ENCODE measurements at regions not wholly inside any gene's neighbourhood (a gene's known extent, or its start where the extent isn't known, plus 50 kb on each side); places are given as distances from the start of the nearest gene placed in this dataset.
A peak's percentile ranks its signal among the peaks of the same experiment; 100 is the strongest.
"Not testable (repeated sequence)": the region's sequence is repeated elsewhere in the genome, so short reads cannot be mapped to it uniquely, and the experiment has no call there.

- peaks cover 12% of the 10 kb centered on the region for H3K4me1 Mint-ChIP-seq (ENCODE audit: low read depth, unreplicated experiment)
- H4K20me1 ChIP-seq (ENCODE audit: insufficient read depth, low read length), result no peaks in the 10 kb centered on the region
- peak overlapping the region; percentile 14 for H3K27ac Mint-ChIP-seq (ENCODE audit: unreplicated experiment)
- H3K27me3 Mint-ChIP-seq (ENCODE audit: low read depth, unreplicated experiment), result no peaks in the 10 kb centered on the region
- TF ChIP-seq EZH2 (IDR thresholded peaks at IDR 0.05; ENCODE audit: insufficient read depth, low read length) (no peak), CTCF (IDR thresholded peaks at IDR 0.05; ENCODE audit: insufficient read depth, low read depth, low read length) (no peak)
- FAIRE-seq (no peak), DNase-seq (ENCODE audit: low read depth) (peak; percentile 8)
- H3K27me3 ChIP-seq (ENCODE audit: insufficient read depth, low read length), result no peaks in the 10 kb centered on the region
- H3K9me3 ChIP-seq (ENCODE audit: insufficient read depth, low read depth, low read length), result no peaks in the 10 kb centered on the region
- no peak overlapping the region for H3K27ac ChIP-seq (ENCODE audit: low read depth, low read length)
- no peaks in the 10 kb centered on the region for H3K36me3 Mint-ChIP-seq (ENCODE audit: low read depth, unreplicated experiment)
- no peaks in the 10 kb centered on the region for H3K9me3 Mint-ChIP-seq (ENCODE audit: unreplicated experiment)
- no peak overlapping the region for H3K4me3 Mint-ChIP-seq (ENCODE audit: unreplicated experiment)
- H3K4me3 ChIP-seq (ENCODE audit: insufficient read depth, low read depth, low read length), result no peak overlapping the region
- H3K9ac ChIP-seq (ENCODE audit: low read length), result no peak overlapping the region
- no peaks in the 10 kb centered on the region for H3K4me1 ChIP-seq (ENCODE audit: insufficient read depth, low read length)
- H3K4me2 ChIP-seq (ENCODE audit: low read length), result no peak overlapping the region
- no peaks in the 10 kb centered on the region for H3K79me2 ChIP-seq (ENCODE audit: insufficient read depth, low read length)
- H3K36me3 ChIP-seq (ENCODE audit: insufficient read depth, low read length), result no peaks in the 10 kb centered on the region
- peak overlapping the region; percentile 6 for H2AFZ ChIP-seq (ENCODE audit: low read depth, low read length)
These were observed 171.5 kb upstream of the NANOGP8 start for GRCh38 chr15:35256551-35256950.

GRCh38 chr15:35256141-35256540 lies 171.0 kb upstream of the NANOGP8 start:
- H3K4me2 ChIP-seq (ENCODE audit: low read length), result no peak overlapping the region
- peaks cover 12% of the 10 kb centered on the region for H3K4me1 Mint-ChIP-seq (ENCODE audit: low read depth, unreplicated experiment)
- H3K9me3 Mint-ChIP-seq (ENCODE audit: unreplicated experiment), result no peaks in the 10 kb centered on the region

GRCh38 chr15:35254908-35255307 lies 169.8 kb upstream of the NANOGP8 start:
- not testable (repeated sequence) for H3K9ac ChIP-seq (ENCODE audit: low read length); FAIRE-seq; H3K4me3 Mint-ChIP-seq (ENCODE audit: unreplicated experiment); H3K9me3 Mint-ChIP-seq (ENCODE audit: unreplicated experiment); H3K36me3 Mint-ChIP-seq (ENCODE audit: low read depth, unreplicated experiment); H3K27me3 ChIP-seq (ENCODE audit: insufficient read depth, low read length); DNase-seq (ENCODE audit: low read depth); H3K4me2 ChIP-seq (ENCODE audit: low read length); H3K79me2 ChIP-seq (ENCODE audit: insufficient read depth, low read length); H3K27ac ChIP-seq (ENCODE audit: low read depth, low read length); H4K20me1 ChIP-seq (ENCODE audit: insufficient read depth, low read length); H3K9me3 ChIP-seq (ENCODE audit: insufficient read depth, low read depth, low read length); H3K36me3 ChIP-seq (ENCODE audit: insufficient read depth, low read length); H3K4me1 Mint-ChIP-seq (ENCODE audit: low read depth, unreplicated experiment); H3K27me3 Mint-ChIP-seq (ENCODE audit: low read depth, unreplicated experiment); H2AFZ ChIP-seq (ENCODE audit: low read depth, low read length); H3K4me1 ChIP-seq (ENCODE audit: insufficient read depth, low read length); H3K27ac Mint-ChIP-seq (ENCODE audit: unreplicated experiment); H3K4me3 ChIP-seq (ENCODE audit: insufficient read depth, low read depth, low read length)

More at GRCh38 chr15:35256141-35256540, 171.0 kb upstream of the NANOGP8 start:
- H4K20me1 ChIP-seq (ENCODE audit: insufficient read depth, low read length), result no peaks in the 10 kb centered on the region
- peak overlapping the region; percentile 75 for H3K27ac Mint-ChIP-seq (ENCODE audit: unreplicated experiment)
- no peak for FAIRE-seq
- DNase-seq (ENCODE audit: low read depth), result no peak
- H3K4me3 ChIP-seq (ENCODE audit: insufficient read depth, low read depth, low read length), result no peak overlapping the region
- no peak for TF ChIP-seq CTCF (IDR thresholded peaks at IDR 0.05; ENCODE audit: insufficient read depth, low read depth, low read length)
- no peak for TF ChIP-seq EZH2 (IDR thresholded peaks at IDR 0.05; ENCODE audit: insufficient read depth, low read length)
- no peak overlapping the region for H2AFZ ChIP-seq (ENCODE audit: low read depth, low read length)
- H3K27me3 Mint-ChIP-seq (ENCODE audit: low read depth, unreplicated experiment), result no peaks in the 10 kb centered on the region
- no peaks in the 10 kb centered on the region for H3K4me1 ChIP-seq (ENCODE audit: insufficient read depth, low read length)
- no peak overlapping the region for H3K27ac ChIP-seq (ENCODE audit: low read depth, low read length)
- no peaks in the 10 kb centered on the region for H3K9me3 ChIP-seq (ENCODE audit: insufficient read depth, low read depth, low read length)
- H3K9ac ChIP-seq (ENCODE audit: low read length), result no peak overlapping the region
- H3K36me3 Mint-ChIP-seq (ENCODE audit: low read depth, unreplicated experiment), result no peaks in the 10 kb centered on the region
- no peaks in the 10 kb centered on the region for H3K36me3 ChIP-seq (ENCODE audit: insufficient read depth, low read length)
- no peak overlapping the region for H3K4me3 Mint-ChIP-seq (ENCODE audit: unreplicated experiment)
- no peaks in the 10 kb centered on the region for H3K27me3 ChIP-seq (ENCODE audit: insufficient read depth, low read length)
- no peaks in the 10 kb centered on the region for H3K79me2 ChIP-seq (ENCODE audit: insufficient read depth, low read length)
